SK-MEL-5 (cell line): ENCODE measurements at regions not wholly inside any gene's neighbourhood (a gene's known extent, or its start where the extent isn't known, plus 50 kb on each side); places are given as distances from the start of the nearest gene placed in this dataset.

Source experiments
- DNase-seq: peaks from one replicate; pipeline ENCODE4 v3.0.0-alpha.2; 2016; ENCODE audit warnings: low read depth, low spot score
- in situ Hi-C: cut with HindIII; loops from 2 replicates; pipeline ENCODE4 v1.10.0; 2016; ENCODE audit warnings: low sequenced_read_pairs, high pct_unique_total_duplicates, low pct_unique_long_range_greater_than_20kb

GRCh38 chr10:130799532-130799931 lies 512.0 kb downstream of the TCERG1L start:
- DNase-seq, result no peak
- in situ Hi-C loops, result no loop called here

- in situ Hi-C loops, result no loop called here
Observed at GRCh38 chr10:130800281-130800680, 511.2 kb downstream of the TCERG1L start.

GRCh38 chr10:130801276-130801675 lies 510.2 kb downstream of the TCERG1L start:
- DNase-seq, result no peak
- in situ Hi-C loops, result no loop called here

More at GRCh38 chr10:130800281-130800680, 511.2 kb downstream of the TCERG1L start:
- DNase-seq, result no peak

GRCh38 chr10:130801784-130802183 lies 509.7 kb downstream of the TCERG1L start:
- DNase-seq, result no peak
- in situ Hi-C loops, result no loop called here

GRCh38 chr10:130802301-130802700 lies 509.2 kb downstream of the TCERG1L start:
- in situ Hi-C loops, result no loop called here
- no peak for DNase-seq

- in situ Hi-C loops, result no loop called here
- DNase-seq, result no peak
Observed at GRCh38 chr10:130804281-130804680, 507.2 kb downstream of the TCERG1L start.

- DNase-seq, result no peak
- in situ Hi-C loops, result no loop called here
Observed at GRCh38 chr10:130804778-130805634, 506.5 kb downstream of the TCERG1L start.

GRCh38 chr10:130805635-130806030 lies 505.9 kb downstream of the TCERG1L start:
- DNase-seq, result no peak
- in situ Hi-C loops, result no loop called here

- in situ Hi-C loops, result no loop called here
- no peak for DNase-seq
Observed at GRCh38 chr10:130806426-130806825, 505.1 kb downstream of the TCERG1L start.

GRCh38 chr10:130807096-130807495 lies 504.4 kb downstream of the TCERG1L start:
- no peak for DNase-seq
- in situ Hi-C loops, result no loop called here

GRCh38 chr10:130807721-130808120 lies 503.8 kb downstream of the TCERG1L start:
- in situ Hi-C loops, result no loop called here

GRCh38 chr10:130808243-130808642 lies 503.3 kb downstream of the TCERG1L start:
- DNase-seq, result no peak
- in situ Hi-C loops, result no loop called here

More at GRCh38 chr10:130807721-130808120, 503.8 kb downstream of the TCERG1L start:
- no peak for DNase-seq

- DNase-seq, result no peak
- in situ Hi-C loops, result no loop called here
Observed at GRCh38 chr10:130808686-130809085, 502.8 kb downstream of the TCERG1L start.

- no peak for DNase-seq
- in situ Hi-C loops, result no loop called here
Observed at GRCh38 chr10:130809181-130809580, 502.3 kb downstream of the TCERG1L start.

- DNase-seq, result no peak
- in situ Hi-C loops, result no loop called here
Observed at GRCh38 chr10:130809761-130810515, 501.6 kb downstream of the TCERG1L start.

- no peak for DNase-seq
- in situ Hi-C loops, result no loop called here
Observed at GRCh38 chr10:130810856-130811255, 500.7 kb downstream of the TCERG1L start.

- in situ Hi-C loops, result no loop called here
- DNase-seq, result no peak
Observed at GRCh38 chr10:130812381-130813148, 499.0 kb downstream of the TCERG1L start.

- in situ Hi-C loops, result no loop called here
- DNase-seq, result no peak
Observed at GRCh38 chr10:130814610-130815009, 496.9 kb downstream of the TCERG1L start.
